Nucleus accumbens (tissue), 56 donors: ENCODE measurements at regions not wholly inside any gene's neighbourhood (a gene's known extent, or its start where the extent isn't known, plus 50 kb on each side); places are given as distances from the start of the nearest gene placed in this dataset.
"Not testable (repeated sequence)": the region's sequence is repeated elsewhere in the genome, so short reads cannot be mapped to it uniquely, and the experiment has no call there.

ENCODE experiments used
- DNase-seq, 56 donors: peaks; one replicate each; lab custom pipeline; 2025; lab: John Stamatoyannopoulos, UW

DNA sequence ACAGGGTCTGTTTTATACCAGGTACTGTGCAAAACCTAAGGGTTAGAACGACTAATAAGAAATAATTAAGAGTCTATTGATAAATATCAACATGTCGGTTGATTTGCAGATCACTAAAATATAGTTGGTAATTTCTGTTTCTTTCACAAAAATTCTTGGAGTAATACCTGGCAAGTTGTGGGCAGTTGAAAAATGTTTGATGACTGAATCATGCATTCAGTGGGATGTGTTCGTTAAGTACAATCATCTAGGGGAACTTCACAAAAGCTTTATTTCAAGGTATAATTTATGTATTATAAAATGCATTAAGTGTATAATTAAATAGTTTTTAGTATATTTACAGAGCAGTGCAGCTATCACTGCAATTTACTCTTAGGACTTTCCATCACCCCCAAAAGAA, 120.0 kb downstream of the KCNA5 start:
- DNase-seq = no peak

DNA sequence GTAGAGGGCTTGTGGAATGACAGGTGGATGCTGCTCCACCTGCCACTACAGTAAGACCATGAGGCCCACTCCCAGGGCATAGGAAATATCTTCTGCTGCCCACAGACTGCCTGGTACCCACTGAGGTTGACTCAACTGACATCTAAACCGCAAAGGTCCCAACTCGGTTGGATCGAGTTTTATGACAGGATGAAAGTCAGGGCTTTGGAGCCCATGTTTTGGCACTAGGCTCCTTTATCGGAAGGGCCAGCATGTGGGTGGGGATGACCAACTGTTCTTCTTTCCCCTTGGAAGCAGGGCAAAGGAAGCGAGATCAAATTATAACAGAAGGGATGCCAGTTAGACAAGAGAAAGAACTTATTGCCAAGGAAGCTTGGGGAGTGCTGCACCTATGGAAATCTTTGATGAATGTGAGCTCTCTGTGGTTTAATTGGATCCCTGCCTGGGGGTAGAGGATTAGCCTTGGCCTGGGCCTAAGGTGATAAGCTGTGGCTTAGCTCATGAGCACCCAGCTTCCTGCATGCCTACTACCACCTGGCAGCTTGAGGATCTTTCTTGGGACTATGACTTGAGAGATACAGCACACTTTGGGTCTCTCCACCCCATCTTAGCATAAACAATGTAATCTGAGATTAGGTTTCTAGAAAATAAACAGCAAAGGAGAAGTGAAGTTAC, 121.8 kb downstream of the KCNA5 start:
- no peak for DNase-seq

DNA sequence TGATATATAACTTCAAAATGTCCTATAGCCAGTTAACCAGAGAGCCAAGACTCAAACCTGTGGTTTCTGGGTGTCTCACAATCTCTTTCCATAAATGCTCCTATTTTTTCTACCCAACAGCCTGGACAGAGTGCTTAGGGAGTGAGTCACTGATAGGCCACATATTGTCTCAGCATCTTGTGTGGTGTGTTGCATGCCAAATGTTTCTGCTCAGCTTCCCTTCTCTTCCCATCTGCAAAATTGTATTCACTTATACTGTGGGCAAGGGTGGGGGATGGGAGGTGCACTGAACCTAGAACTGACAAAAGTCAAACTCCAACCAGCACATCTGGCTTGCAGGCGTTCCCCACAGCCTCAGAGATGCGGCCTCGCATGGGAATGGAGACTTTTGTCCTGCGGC, 123.3 kb downstream of the KCNA5 start:
- DNase-seq = no peak

DNA sequence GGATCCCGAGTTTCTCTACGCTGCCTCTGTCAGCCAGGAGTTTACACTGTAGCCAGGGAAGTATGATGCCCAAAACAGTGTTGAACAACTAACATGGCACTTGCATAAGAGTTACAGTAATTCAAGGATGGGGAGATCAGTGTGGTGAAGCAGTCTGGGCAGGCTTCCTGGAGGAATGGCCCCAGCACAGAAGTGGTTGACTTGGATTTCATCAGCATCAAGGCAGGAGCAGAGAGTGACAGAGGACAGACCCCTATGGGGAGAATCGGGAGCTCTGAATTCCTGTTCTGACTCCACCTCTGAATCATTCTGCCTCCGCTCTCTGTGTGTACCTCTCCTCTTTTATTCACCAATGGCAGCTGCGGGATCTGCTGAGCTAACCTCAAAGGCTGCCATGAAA, 124.5 kb downstream of the KCNA5 start:
- DNase-seq = no peak

DNA sequence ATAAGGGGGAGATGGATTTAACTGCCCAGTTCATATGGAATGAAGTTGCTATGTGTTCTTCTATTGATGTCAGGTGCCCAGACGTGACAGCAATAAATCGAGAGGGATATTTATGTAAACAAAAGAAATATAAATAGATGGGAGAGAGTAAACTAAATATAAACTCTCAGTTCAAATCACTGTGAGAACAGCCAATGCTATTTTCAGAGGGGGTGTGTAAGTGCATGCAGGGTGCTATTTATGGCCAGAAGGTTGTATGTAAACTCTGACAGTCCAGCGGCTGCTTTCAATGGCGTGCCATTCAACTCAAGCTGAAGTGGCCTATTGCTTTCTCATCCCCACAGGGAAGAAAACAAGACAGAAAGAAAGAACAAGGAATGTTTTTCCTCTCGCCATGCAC, 127.2 kb downstream of the KCNA5 start:
- no peak for DNase-seq

DNA sequence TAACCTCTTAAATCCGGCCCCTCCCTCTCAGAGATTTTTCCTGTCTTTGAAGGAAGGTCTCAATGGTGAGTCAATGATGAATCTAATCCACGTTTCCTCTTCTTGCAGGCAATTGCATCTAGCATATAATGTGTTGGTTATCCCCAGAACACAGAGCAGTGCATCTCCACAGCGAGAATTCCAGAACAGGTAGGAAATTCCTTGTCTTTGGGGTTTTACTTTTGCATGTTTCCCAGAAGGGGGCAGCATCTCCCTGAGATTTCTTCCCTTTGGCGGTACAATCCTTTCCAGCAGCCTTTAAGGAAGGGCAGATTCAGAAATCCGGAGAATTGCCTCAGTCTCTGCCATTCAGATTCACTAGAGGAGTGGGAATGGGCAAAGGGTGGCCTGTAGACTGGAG, 128.0 kb downstream of the KCNA5 start:
- peak in 8 of 56 donors; percentile 2 to 13 (median 3) for DNase-seq

DNA sequence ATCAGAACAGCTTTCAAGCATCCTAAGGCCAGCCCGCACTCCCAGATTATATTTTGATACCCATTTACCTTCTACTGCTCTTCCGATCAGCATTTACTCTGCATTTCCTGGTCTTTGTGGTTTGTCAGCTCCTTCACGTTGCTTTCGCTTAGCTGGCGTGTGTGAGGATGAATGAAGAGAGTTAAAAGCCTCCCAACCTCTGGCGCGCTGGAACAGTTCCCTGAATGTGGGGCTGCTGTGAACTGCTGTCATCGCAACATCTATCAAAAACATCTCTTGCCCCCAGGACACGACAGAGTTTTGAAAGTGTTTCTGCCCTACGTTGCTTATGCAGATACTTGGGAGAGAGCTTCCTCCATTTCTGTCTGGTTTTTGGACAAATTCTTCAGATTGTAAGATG, 129.2 kb downstream of the KCNA5 start:
- DNase-seq = no peak

DNA sequence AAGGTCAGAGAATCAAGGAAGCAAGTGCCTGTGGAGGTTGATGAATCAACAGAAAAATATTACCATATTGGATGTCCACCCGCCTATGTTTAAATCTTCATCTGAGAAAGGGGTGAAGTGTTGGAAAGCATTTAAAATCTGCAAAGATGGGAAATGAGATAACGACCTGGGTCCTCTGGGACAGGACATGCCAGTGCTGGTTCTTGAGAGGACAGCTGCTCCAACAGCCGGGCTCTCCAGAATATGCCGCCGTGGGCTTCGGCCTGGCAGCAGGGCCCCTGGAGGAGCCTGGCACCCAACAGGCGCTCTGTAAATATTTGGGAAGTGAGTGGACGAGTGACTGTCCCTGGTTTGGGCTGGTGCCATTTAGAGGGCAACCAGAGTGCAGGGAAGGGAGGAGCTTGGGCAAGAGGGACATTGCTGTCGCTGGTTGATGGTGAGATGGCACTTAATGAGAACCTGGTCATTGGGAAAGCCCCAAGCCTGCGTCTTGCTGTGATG, 129.9 kb downstream of the KCNA5 start:
- DNase-seq = no peak

DNA sequence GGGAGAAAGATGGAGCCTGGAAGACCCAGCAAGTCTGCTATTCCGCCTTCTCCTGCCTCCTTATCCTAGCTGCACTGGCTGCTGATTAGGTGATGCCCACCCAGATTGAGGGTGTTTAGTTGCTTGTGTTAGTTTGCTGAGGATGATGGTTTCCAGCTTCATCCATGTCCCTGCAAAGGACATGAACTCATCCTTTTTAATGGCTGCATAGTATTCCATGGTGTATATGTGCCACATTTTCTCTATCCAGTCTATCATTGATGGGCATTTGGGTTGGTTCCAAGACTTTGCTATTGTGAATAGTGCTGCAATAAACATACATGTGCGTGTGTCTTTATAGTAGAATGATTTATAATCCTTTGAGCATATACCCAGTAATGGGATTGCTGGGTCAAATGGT, 131.7 kb downstream of the KCNA5 start:
- DNase-seq = not testable (repeated sequence)

DNA sequence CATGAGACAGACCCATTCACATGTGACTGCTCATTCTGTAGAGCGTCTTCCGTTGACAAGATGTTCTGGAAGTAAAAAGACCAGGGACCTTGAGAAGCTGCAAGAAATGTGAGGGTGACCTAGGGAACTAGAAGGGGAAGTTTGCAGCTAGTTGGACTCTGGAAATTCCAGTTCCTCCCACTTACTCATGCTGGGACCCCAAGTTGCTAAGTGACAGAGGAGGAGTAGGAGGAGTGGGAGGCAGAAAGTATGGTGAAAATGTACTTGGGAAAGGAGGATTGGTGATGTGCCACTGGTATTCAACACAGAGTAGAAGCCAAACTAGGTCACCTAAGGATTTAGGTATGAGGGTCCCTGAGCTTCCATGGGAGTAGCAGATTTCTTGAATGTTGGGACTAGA, 132.4 kb downstream of the KCNA5 start:
- no peak for DNase-seq

DNA sequence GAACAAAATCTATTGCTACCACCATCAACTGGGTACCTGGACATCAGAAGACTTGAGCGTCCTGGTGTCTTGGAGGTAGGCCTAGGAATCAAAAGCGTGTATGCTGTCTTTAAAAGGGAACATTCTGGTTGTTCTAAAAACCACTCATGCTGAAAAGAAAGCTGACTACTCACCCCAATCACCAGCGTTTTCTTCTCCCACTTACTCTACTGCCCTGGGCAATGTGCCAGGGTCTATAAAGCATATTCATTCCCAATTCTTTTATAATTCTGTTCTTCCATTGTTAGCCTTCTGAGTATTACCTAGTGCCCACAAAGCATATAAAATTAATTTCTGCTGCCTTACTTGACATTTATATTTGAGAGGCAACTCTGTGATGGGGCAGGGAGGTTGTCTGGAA, 133.4 kb downstream of the KCNA5 start:
- DNase-seq = no peak

DNA sequence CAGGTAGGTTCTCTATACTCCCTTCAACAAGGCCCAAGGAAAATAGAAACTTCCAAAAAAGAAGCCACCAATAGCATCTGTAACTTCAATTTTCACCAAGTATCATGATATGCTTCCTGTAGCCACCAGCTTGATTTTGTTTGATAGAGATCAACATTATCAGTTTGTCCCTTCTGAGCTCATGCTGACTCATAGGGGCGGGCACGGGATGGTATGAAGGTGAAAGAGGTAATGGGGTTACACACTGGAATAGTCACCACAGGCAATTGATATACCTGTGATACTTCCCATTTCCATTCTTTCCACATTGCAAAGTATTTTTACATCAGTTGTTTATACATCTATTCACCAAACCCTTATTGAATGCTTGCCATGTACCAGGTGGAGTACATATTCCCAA, 134.1 kb downstream of the KCNA5 start:
- DNase-seq = no peak

DNA sequence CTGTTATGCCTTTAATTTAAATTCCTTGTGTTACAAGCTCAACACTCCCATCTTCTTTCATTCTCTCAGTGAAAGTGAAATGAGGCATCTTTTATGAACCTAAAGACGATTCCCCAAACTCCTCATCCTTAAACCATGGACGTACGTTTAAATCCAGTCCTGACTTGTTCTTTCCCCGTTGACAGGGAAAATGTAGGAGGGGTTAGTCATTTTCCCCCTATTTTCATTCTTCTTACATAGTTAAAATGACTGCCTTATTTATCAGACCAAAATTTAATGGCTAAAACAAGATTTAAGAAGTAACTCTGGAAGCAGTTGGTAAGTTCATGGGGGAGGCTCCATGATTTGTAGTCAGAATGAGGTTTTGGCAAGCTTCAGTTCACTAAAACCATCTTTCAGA, 134.9 kb downstream of the KCNA5 start:
- no peak for DNase-seq

DNA sequence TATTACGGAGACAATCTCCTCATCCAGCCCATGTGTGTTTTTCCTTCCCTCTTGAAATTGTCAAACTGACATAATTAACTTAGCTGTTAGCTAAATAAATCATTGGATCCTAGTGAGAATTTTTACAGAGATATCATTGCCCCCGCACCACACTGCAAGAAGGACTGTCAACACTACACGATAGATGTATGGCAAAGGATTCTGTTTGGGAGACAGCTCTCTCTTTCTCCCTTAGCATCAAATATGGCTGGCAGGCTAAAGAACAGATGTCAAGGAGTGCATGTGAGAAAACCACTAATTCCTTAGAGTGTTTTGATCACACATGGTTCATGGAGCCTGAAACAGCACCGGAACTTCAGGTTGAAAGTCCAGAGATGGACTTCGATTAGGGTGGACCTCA, 136.8 kb downstream of the KCNA5 start:
- DNase-seq = no peak

DNA sequence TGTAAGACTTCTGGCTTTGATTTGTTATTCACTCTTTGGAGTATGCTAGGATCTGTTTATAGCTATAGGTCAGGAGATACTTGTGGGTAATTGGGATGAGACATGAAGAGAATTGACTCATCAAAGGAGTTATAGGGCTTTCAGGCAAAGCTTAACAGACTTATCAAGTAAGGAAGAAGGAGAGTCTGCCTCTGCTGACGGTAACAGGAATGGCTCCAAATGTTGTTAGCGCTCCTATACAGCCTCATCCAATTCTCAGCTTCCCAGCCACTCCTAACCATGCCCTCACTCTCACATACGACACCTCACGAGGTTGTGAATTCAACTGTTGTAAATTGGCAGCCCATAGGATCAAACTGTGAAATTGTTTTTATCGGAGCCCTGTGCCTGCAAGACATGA, 140.5 kb downstream of the KCNA5 start:
- no peak for DNase-seq

DNA sequence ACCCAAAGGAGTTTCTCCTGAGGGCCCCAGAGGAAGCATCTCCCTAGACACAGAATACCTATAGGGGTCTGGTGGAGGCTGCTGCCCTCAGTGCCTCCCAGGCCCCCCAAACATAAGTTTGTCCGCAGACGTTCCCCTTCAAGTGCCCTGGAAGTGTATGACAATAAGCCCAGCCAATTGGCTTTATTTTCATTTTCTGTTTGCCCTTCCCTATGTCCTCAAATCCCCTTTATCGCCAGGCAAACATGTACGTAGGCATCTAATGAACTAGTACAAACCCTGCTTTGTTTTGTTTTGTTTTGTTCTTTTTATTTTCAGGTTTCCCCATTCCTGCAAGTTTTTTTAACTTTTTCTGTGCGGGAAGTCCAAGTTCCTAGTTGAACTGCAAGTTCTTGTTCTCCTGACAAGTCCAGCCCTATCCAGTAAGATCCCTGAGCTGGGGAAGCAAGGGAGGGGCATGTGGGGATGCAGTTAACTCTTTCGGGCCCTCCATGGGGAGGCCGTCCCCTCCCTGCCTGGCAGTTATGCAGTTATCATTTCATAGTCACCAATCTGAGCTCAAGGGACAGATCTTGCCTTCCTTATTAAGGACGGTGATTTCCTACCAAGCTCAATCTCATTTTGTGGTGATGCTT, 141.9 kb downstream of the KCNA5 start:
- DNase-seq = no peak

DNA sequence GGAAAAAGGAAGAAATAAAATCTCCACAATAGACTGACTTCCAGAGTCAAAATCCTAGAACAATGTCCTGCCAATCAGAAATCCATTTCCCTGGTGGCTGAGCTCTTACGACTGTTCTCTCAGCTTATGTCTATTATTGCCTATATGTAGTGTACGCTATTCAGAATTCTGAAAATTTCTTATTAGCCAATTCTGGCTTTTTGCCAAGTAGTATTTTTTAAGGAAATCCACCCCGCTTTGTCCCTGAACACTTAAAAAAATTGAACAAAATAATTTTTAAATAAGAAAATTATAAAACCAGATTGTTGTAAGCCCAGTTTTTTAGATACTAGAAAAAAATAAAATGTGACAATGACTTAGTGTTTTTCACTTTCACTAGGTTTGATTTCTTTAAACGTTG, 143.0 kb downstream of the KCNA5 start:
- no peak for DNase-seq

DNA sequence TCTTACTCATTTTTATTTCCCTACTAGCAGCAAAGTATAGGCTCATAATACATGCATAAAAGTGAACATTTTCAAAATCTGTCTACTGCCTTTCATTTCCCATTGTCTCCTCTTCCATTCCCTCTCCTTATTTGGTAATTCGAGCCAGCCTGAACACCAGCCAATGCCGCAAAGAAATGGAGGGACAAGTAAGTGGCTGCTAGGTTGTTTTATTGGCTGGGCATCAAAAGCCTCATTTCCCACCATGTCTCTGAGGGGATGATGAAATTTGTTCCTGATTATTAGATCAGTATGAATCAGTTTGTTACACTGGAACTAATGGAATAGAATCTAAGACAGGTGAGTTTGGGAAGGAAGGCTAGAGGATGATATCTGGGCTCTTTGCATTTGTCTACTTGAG, 143.5 kb downstream of the KCNA5 start:
- no peak for DNase-seq

DNA sequence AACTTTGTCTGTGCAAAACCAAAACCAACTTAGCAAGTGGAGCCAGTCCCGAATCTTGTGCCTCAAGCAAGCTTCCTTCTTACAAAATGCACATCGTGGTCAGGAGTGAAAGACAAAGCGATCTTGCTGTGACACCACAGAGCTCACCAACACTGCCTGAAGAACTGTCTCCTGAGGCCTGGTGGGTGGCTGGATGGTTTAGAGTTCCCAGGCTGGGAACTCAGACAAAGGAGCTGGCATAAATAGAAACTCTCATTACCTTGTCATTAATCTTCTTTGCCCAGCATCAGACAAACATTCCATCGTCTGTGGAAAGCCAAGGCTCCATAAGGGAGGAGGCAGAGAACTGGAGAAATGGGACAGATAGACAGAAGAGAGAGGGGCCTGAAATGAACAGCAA, 144.8 kb downstream of the KCNA5 start:
- no peak for DNase-seq

DNA sequence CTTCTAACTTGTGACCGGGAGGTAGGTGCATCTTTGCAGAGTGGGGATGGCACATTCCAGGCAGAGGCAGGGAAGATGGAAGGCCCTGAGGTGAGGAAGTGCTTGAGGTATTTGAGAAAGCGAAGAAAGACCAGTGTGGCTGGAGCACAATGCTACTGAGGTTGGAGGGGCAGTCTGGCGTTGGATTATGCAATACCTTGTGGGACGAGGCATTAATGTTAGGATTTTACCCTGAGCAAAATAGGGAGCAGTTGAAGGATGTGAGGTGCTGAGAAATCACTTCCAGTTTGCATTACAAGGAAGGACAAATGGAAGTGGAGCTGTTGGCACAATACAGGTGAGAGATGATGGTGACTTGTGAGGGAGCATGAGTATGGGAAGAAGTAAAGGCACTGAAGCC, 145.5 kb downstream of the KCNA5 start:
- no peak for DNase-seq

DNA sequence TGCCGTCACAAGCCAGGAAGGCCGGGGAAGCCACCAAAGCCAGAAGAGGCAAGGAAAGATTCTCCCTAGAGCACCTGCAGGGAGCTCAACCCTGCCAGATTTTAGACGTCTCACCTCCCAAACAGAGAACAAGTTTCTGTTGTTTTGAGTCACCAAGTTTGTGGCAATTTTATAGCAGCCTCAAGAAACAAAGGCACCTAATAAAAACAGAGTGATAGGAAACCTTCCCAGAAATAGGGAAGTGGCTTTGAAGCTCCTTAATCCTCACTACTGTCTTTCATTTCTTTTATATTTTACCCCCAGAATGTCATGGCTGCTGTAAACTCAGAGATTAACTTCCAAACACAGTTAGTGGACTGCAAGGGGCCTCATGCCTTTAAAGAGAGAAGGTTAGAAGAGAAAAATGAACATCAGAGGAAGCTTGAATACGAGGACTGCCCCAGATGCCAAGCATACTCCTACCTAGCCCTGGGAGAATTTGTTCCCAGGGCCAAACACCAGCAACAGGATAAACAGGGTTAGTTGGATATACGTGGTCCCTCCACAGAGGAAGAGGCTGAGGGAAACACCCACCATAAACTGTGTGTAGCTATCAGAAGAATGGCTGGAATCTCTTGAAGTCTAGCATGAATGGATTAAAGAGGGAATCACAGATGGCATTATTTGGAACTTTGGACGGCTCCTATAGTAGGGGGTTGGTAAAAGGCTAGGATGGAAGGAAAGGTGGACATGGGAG, 148.3 kb downstream of the KCNA5 start:
- DNase-seq = no peak

DNA sequence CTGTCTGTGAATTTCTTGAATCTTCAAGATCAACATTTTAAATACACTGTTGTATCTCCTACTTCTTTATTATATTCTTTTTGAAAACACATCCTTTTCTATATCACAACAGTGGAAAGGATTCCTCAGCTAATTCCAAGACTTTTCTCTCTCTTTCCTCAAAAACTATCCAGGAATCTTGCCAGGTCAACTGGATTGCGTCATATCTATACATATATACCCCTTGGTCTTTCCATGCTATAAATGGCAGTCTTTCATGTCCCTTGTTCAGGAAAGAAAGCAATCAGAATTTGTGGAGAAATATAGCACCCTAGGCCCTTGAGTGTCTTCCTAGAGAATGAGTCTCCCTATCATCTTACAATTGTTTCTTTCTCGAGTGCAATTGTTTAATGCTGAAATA, 149.0 kb downstream of the KCNA5 start:
- no peak for DNase-seq
